ENCODE measurements at regions not wholly inside any gene's neighbourhood (a gene's known extent, or its start where the extent isn't known, plus 50 kb on each side); places are given as distances from the start of the nearest gene placed in this dataset.

- Histone ChIP-seq H4K20me1 (ENCODE audit: insufficient read depth, low read length) (no peaks in the 10 kb centered on the region), H3K79me2 (ENCODE audit: insufficient read depth, low read depth, low read length) (no peaks in the 10 kb centered on the region), H3K4me2 (ENCODE audit: low read length) (no peak overlapping the region), H2AFZ (ENCODE audit: low read length) (no peak overlapping the region), H3K4me3 (ENCODE audit: low read depth, low read length, poor library complexity, severe bottlenecking) (no peak overlapping the region), H3K9me2 (ENCODE audit: insufficient read depth, low read length) (no peaks in the 10 kb centered on the region), H3K36me3 (ENCODE audit: insufficient read depth, low read length) (no peaks in the 10 kb centered on the region), H3K27ac (ENCODE audit: low read depth, low read length, poor library complexity, severe bottlenecking) (no peak overlapping the region), H3K9me3 (ENCODE audit: low read length) (no peaks in the 10 kb centered on the region), H3K4me1 (ENCODE audit: insufficient read depth, low read length, poor library complexity, severe bottlenecking) (no peaks in the 10 kb centered on the region)
- POLR2A ChIA-PET: no interaction called here
- BruUV-seq (replicated peaks): no TSS peak
- TF ChIP-seq CTCF (conservative IDR thresholded peaks at IDR 0.05; ENCODE audit: low read length) (no peak), EZH2phosphoT487 (IDR thresholded peaks at IDR 0.05; ENCODE audit: borderline replicate concordance, low read depth, low read length) (no peak)
- no peak for DNase-seq (ENCODE audit: low spot score)
- CTCF ChIA-PET (ENCODE audit: unreplicated experiment): no interaction called here
- intact Hi-C loops (cut with micrococcal nuclease; ENCODE audit: unreplicated experiment): no loop called here
Measured at GRCh38 chr5:106522296-106522695, 1148.4 kb downstream of the EFNA5 start.

- DNase-seq (ENCODE audit: low spot score): no peak
- no peaks in the 10 kb centered on the region for H4K20me1 ChIP-seq (ENCODE audit: insufficient read depth, low read length)
- ChIA-PET POLR2A (no interaction called here), CTCF (ENCODE audit: unreplicated experiment) (no interaction called here)
- no peak overlapping the region for H3K27ac ChIP-seq (ENCODE audit: low read depth, low read length, poor library complexity, severe bottlenecking)
- H3K4me1 ChIP-seq (ENCODE audit: insufficient read depth, low read length, poor library complexity, severe bottlenecking): no peaks in the 10 kb centered on the region
- H2AFZ ChIP-seq (ENCODE audit: low read length): no peak overlapping the region
- intact Hi-C loops (cut with micrococcal nuclease; ENCODE audit: unreplicated experiment): no loop called here
- no peaks in the 10 kb centered on the region for H3K9me2 ChIP-seq (ENCODE audit: insufficient read depth, low read length)
- H3K4me2 ChIP-seq (ENCODE audit: low read length): no peak overlapping the region
- BruUV-seq (replicated peaks): no TSS peak
- no peaks in the 10 kb centered on the region for H3K79me2 ChIP-seq (ENCODE audit: insufficient read depth, low read depth, low read length)
- no peak for TF ChIP-seq CTCF (conservative IDR thresholded peaks at IDR 0.05; ENCODE audit: low read length)
- TF ChIP-seq EZH2phosphoT487 (IDR thresholded peaks at IDR 0.05; ENCODE audit: borderline replicate concordance, low read depth, low read length): no peak
- H3K36me3 ChIP-seq (ENCODE audit: insufficient read depth, low read length): no peaks in the 10 kb centered on the region
- H3K9me3 ChIP-seq (ENCODE audit: low read length): no peaks in the 10 kb centered on the region
- H3K4me3 ChIP-seq (ENCODE audit: low read depth, low read length, poor library complexity, severe bottlenecking): no peak overlapping the region
Measured at GRCh38 chr5:106521701-106522100, 1149.0 kb downstream of the EFNA5 start.

- no peaks in the 10 kb centered on the region for H4K20me1 ChIP-seq (ENCODE audit: insufficient read depth, low read length)
- H3K9me2 ChIP-seq (ENCODE audit: insufficient read depth, low read length): no peaks in the 10 kb centered on the region
- ChIA-PET POLR2A (interaction anchor here (1.4 kb wide), 1 partner anchor 10 kb away, joined by 5 read pairs; no protein-coding TSS in a partner anchor), CTCF (ENCODE audit: unreplicated experiment) (interaction anchor here (0.6 kb wide), 1 partner anchor 153 kb away, joined by 3 read pairs; no protein-coding TSS in a partner anchor)
- no peaks in the 10 kb centered on the region for H3K36me3 ChIP-seq (ENCODE audit: insufficient read depth, low read length)
- TF ChIP-seq CTCF (conservative IDR thresholded peaks at IDR 0.05; ENCODE audit: low read length) (no peak), EZH2phosphoT487 (IDR thresholded peaks at IDR 0.05; ENCODE audit: borderline replicate concordance, low read depth, low read length) (no peak)
- no peak overlapping the region for H3K4me3 ChIP-seq (ENCODE audit: low read depth, low read length, poor library complexity, severe bottlenecking)
- H2AFZ ChIP-seq (ENCODE audit: low read length): no peak overlapping the region
- no peaks in the 10 kb centered on the region for H3K4me1 ChIP-seq (ENCODE audit: insufficient read depth, low read length, poor library complexity, severe bottlenecking)
- DNase-seq (ENCODE audit: low spot score): no peak
- H3K27ac ChIP-seq (ENCODE audit: low read depth, low read length, poor library complexity, severe bottlenecking): no peak overlapping the region
- no peak overlapping the region for H3K4me2 ChIP-seq (ENCODE audit: low read length)
- intact Hi-C loops (cut with micrococcal nuclease; ENCODE audit: unreplicated experiment): no loop called here
- BruUV-seq (replicated peaks): no TSS peak
- no peaks in the 10 kb centered on the region for H3K79me2 ChIP-seq (ENCODE audit: insufficient read depth, low read depth, low read length)
- H3K9me3 ChIP-seq (ENCODE audit: low read length): no peaks in the 10 kb centered on the region
Measured at GRCh38 chr5:106510321-106510720, 1160.4 kb downstream of the EFNA5 start.
